ENCODE measurements at regions not wholly inside any gene's neighbourhood (a gene's known extent, or its start where the extent isn't known, plus 50 kb on each side); places are given as distances from the start of the nearest gene placed in this dataset.

DNA sequence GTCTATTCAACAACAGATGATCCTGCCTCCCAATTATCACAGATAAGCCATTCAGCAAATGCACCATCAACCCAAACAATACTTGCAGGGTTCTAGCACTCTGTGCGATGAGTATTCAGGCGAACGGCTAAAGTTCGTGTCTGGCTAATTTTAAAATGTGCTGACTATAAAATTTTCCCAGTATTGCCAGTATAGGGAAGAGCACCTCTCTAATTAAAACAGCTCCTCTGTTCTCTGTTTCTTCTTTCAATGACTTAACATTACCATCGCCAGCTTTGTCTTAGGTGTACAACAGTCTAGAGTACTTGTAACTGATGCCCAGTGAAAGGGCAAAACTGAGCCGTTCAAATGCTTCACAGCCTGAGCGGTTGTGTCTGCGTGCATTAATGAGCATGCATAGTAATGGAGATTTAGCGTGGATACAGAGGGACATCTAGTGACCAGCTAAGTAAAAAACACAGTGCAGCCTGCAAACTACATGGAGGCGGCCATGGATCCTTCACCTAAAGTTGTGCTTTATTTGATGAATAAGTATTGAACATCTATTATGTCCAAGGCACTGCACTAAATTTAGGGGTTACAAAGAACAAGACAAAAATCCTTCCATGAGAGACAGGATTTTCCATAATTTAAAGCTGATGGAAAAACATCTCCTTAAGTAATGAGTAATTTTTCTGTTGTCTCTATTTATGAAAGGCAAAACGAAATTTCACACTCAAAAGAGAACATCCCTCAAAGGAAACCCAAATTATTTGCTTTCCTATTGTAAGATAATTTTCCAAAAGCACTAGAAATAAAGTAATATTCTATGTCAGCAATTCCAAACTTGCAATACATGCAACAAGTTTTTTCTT is 120.0 kb downstream of the SETD4 start:
- no peak for TF ChIP-seq POLR2AphosphoS5 (IDR thresholded peaks at IDR 0.05; ENCODE audit: low read depth, low read length)
- TF ChIP-seq TAF1 (IDR thresholded peaks at IDR 0.05; ENCODE audit: borderline replicate concordance, low read depth, low read length) = no peak
- TF ChIP-seq POLR2A (IDR thresholded peaks at IDR 0.05; ENCODE audit: low read depth, low read length) = no peak

All from GM12892 (cell line).